ENCODE measurements at regions not wholly inside any gene's neighbourhood (a gene's known extent, or its start where the extent isn't known, plus 50 kb on each side); places are given as distances from the start of the nearest gene placed in this dataset.

GRCh38 chr18:10119528-10119927 is 205.7 kb downstream of the VAPA start:
- POLR2A ChIA-PET, result interaction anchor here (0.6 kb wide), 1 partner anchor 28 kb away, joined by 4 read pairs; no protein-coding TSS in a partner anchor
- DNase-seq (ENCODE audit: unreplicated experiment), result no peak
- CTCF ChIA-PET, result no interaction called here
- peaks cover 9% of the 10 kb centered on the region for H3K4me1 Mint-ChIP-seq (ENCODE audit: insufficient read depth, unreplicated experiment)
- H3K36me3 Mint-ChIP-seq (ENCODE audit: insufficient read depth, unreplicated experiment), result no peaks in the 10 kb centered on the region
- no TSS peak for BruUV-seq (replicated peaks)
- intact Hi-C loops (cut with micrococcal nuclease), result no loop called here
- no peak overlapping the region for H3K4me3 Mint-ChIP-seq (ENCODE audit: unreplicated experiment)
- TF ChIP-seq CTCF (IDR thresholded peaks at IDR 0.05; ENCODE audit: unreplicated experiment), result no peak
- no peaks in the 10 kb centered on the region for H3K27me3 Mint-ChIP-seq (ENCODE audit: insufficient read depth, unreplicated experiment)
- no peaks in the 10 kb centered on the region for H3K9me3 Mint-ChIP-seq (ENCODE audit: unreplicated experiment)
- H3K27ac Mint-ChIP-seq (ENCODE audit: low read depth, unreplicated experiment), result no peak overlapping the region

GRCh38 chr18:10119991-10120390 is 206.2 kb downstream of the VAPA start:
- no peaks in the 10 kb centered on the region for H3K36me3 Mint-ChIP-seq (ENCODE audit: insufficient read depth, unreplicated experiment)
- ChIA-PET POLR2A (interaction anchor here (0.6 kb wide), 1 partner anchor 28 kb away, joined by 4 read pairs; no protein-coding TSS in a partner anchor), CTCF (no interaction called here)
- H3K4me3 Mint-ChIP-seq (ENCODE audit: unreplicated experiment), result no peak overlapping the region
- intact Hi-C loops (cut with micrococcal nuclease), result no loop called here
- no peak overlapping the region for H3K27ac Mint-ChIP-seq (ENCODE audit: low read depth, unreplicated experiment)
- peaks cover 9% of the 10 kb centered on the region for H3K4me1 Mint-ChIP-seq (ENCODE audit: insufficient read depth, unreplicated experiment)
- no peak for DNase-seq (ENCODE audit: unreplicated experiment)
- no peaks in the 10 kb centered on the region for H3K9me3 Mint-ChIP-seq (ENCODE audit: unreplicated experiment)
- no TSS peak for BruUV-seq (replicated peaks)
- H3K27me3 Mint-ChIP-seq (ENCODE audit: insufficient read depth, unreplicated experiment), result no peaks in the 10 kb centered on the region
- no peak for TF ChIP-seq CTCF (IDR thresholded peaks at IDR 0.05; ENCODE audit: unreplicated experiment)

- H3K4me1 Mint-ChIP-seq (ENCODE audit: insufficient read depth, unreplicated experiment), result peaks cover 9% of the 10 kb centered on the region
- DNase-seq (ENCODE audit: unreplicated experiment), result no peak
- H3K4me3 Mint-ChIP-seq (ENCODE audit: unreplicated experiment), result no peak overlapping the region
- ChIA-PET POLR2A (no interaction called here), CTCF (interaction anchor here (0.7 kb wide), 1 partner anchor 10 kb away, joined by 3 read pairs; no protein-coding TSS in a partner anchor)
- intact Hi-C loops (cut with micrococcal nuclease), result no loop called here
- no peak overlapping the region for H3K27ac Mint-ChIP-seq (ENCODE audit: low read depth, unreplicated experiment)
- BruUV-seq (replicated peaks), result no TSS peak
- no peaks in the 10 kb centered on the region for H3K27me3 Mint-ChIP-seq (ENCODE audit: insufficient read depth, unreplicated experiment)
- no peaks in the 10 kb centered on the region for H3K9me3 Mint-ChIP-seq (ENCODE audit: unreplicated experiment)
- TF ChIP-seq CTCF (IDR thresholded peaks at IDR 0.05; ENCODE audit: unreplicated experiment), result no peak
- no peaks in the 10 kb centered on the region for H3K36me3 Mint-ChIP-seq (ENCODE audit: insufficient read depth, unreplicated experiment)
Measured at GRCh38 chr18:10120622-10121021, 206.8 kb downstream of the VAPA start.

GRCh38 chr18:10121028-10121427 is 207.2 kb downstream of the VAPA start:
- Mint-ChIP-seq H3K36me3 (ENCODE audit: insufficient read depth, unreplicated experiment) (no peaks in the 10 kb centered on the region), H3K4me1 (ENCODE audit: insufficient read depth, unreplicated experiment) (peaks cover 9% of the 10 kb centered on the region), H3K4me3 (ENCODE audit: unreplicated experiment) (no peak overlapping the region), H3K27me3 (ENCODE audit: insufficient read depth, unreplicated experiment) (no peaks in the 10 kb centered on the region), H3K27ac (ENCODE audit: low read depth, unreplicated experiment) (no peak overlapping the region), H3K9me3 (ENCODE audit: unreplicated experiment) (no peaks in the 10 kb centered on the region)
- no TSS peak for BruUV-seq (replicated peaks)
- ChIA-PET POLR2A (no interaction called here), CTCF (interaction anchor here (0.7 kb wide), 1 partner anchor 10 kb away, joined by 3 read pairs; no protein-coding TSS in a partner anchor)
- intact Hi-C loops (cut with micrococcal nuclease), result no loop called here
- TF ChIP-seq CTCF (IDR thresholded peaks at IDR 0.05; ENCODE audit: unreplicated experiment), result no peak
- no peak for DNase-seq (ENCODE audit: unreplicated experiment)
